Gastroesophageal sphincter (tissue), 4 donors: ENCODE measurements at regions not wholly inside any gene's neighbourhood (a gene's known extent, or its start where the extent isn't known, plus 50 kb on each side); places are given as distances from the start of the nearest gene placed in this dataset.

Source experiments
- ATAC-seq: fragments of 150-250 bp; one replicate; pipeline ENCODE4 v1.9.1; 2016; ENCODE audit warnings: mild to moderate bottlenecking, moderate library complexity
- H3K27ac ChIP-seq, 4 donors: fragments of 200-600 bp; sonication (generic) in 3 of 4; 1 replicate in 3 of 4; 2 replicates in 1 of 4; pipeline ENCODE4 v1.5.1; 2016 to 2019
- H3K27me3 ChIP-seq: fragments of 200-600 bp; sonication (generic); one replicate; pipeline ENCODE4 v1.5.1; 2019
- H3K36me3 ChIP-seq, 2 donors: fragments of 200-600 bp; sonication (generic); one replicate each; pipeline ENCODE4 v1.5.1; 2019; ENCODE audit warnings: control low read depth in 1 of 2
- H3K4me1 ChIP-seq, 3 donors: fragments of 200-600 bp; sonication (generic); 1 replicate in 2 of 3; 2 replicates in 1 of 3; pipeline ENCODE4 v1.5.1; 2016 to 2019; ENCODE audit warnings: control low read depth in 2 of 3
- H3K4me3 ChIP-seq, 2 donors: fragments of 200-600 bp; sonication (generic); one replicate each; pipeline ENCODE4 v1.5.1; 2019; ENCODE audit warnings: mild to moderate bottlenecking in 1 of 2, moderate library complexity in 1 of 2
- H3K9me3 ChIP-seq, 3 donors: fragments of 200-600 bp; sonication (generic); one replicate each; pipeline ENCODE4 v1.5.1; 2017 to 2019; ENCODE audit warnings: control low read depth in 2 of 3
- CTCF ChIP-seq, 4 experiments: fragments of 200-600 bp in 2 of 4; fragments of 450-650 bp in 2 of 4; sonication (generic) in 1 of 4; IDR thresholded peaks; one replicate each; pipeline ENCODE4 v1.5.1; 2017 to 2019; ENCODE audit warnings: antibody characterized with exemption in 4 of 4, mild to moderate bottlenecking in 2 of 4, moderate library complexity in 2 of 4
- EP300 ChIP-seq: sonication (generic); formaldehyde crosslinking; IDR thresholded peaks from one replicate; pipeline ENCODE4 v1.6.1; 2017; ENCODE audit warnings: antibody characterized with exemption, mild to moderate bottlenecking
- POLR2A ChIP-seq, 2 donors: fragments of 450-650 bp; IDR thresholded peaks; one replicate each; pipeline ENCODE4 v1.6.1; 2017; ENCODE audit warnings: antibody characterized with exemption in 2 of 2, mild to moderate bottlenecking in 2 of 2, moderate library complexity in 1 of 2
- POLR2AphosphoS5 ChIP-seq: sonication (generic); formaldehyde crosslinking; IDR thresholded peaks from one replicate; pipeline ENCODE4 v1.6.1; 2017; ENCODE audit warnings: antibody characterized with exemption
- WGBS, 2 donors: methylation state at CpG; one replicate each; pipeline ENCODE4 v1.1.5; 2018; ENCODE audit warnings: low coverage in 1 of 2; 5-methylcytosine and 5-hydroxymethylcytosine counted together

- H3K36me3 ChIP-seq, result no peaks in the 10 kb centered on the region
- H3K4me1 ChIP-seq, result no peaks in the 10 kb centered on the region
- H3K9me3 ChIP-seq, result no peaks in the 10 kb centered on the region
- no peak overlapping the region for H3K4me3 ChIP-seq
- 73 to 97% methylated on average over 2 of the region's 2 CpGs for WGBS, 2 donors
- TF ChIP-seq POLR2AphosphoS5, result no peak
- TF ChIP-seq EP300, result no peak
- no peak for TF ChIP-seq CTCF (IDR thresholded peaks at IDR 0.05)
- no peak for TF ChIP-seq POLR2A (IDR thresholded peaks at IDR 0.05)
- H3K27ac ChIP-seq, result no peak overlapping the region
- H3K27me3 ChIP-seq, result no peaks in the 10 kb centered on the region
- ATAC-seq, result no peak
Observed at GRCh38 chr5:40314275-40314674, 365.4 kb upstream of the PTGER4 start.

GRCh38 chr5:40312205-40312604 is 367.5 kb upstream of the PTGER4 start:
- H3K27me3 ChIP-seq, result no peaks in the 10 kb centered on the region

GRCh38 chr5:40309851-40310250 is 369.9 kb upstream of the PTGER4 start:
- WGBS, 2 donors, result 40 to 76% methylated on average over 2 of the region's 2 CpGs
- Histone ChIP-seq H3K36me3 (no peaks in the 10 kb centered on the region), H3K4me3 (no peak overlapping the region), H3K9me3 (no peaks in the 10 kb centered on the region), H3K27ac (no peak overlapping the region), H3K27me3 (no peaks in the 10 kb centered on the region), H3K4me1 (no peaks in the 10 kb centered on the region)
- no peak for TF ChIP-seq POLR2AphosphoS5
- no peak for TF ChIP-seq POLR2A (IDR thresholded peaks at IDR 0.05)
- no peak for TF ChIP-seq CTCF (IDR thresholded peaks at IDR 0.05)
- TF ChIP-seq EP300, result no peak
- no peak for ATAC-seq

More at GRCh38 chr5:40312205-40312604, 367.5 kb upstream of the PTGER4 start:
- Histone ChIP-seq H3K4me1 (no peaks in the 10 kb centered on the region), H3K36me3 (no peaks in the 10 kb centered on the region), H3K9me3 (no peaks in the 10 kb centered on the region), H3K27ac (no peak overlapping the region), H3K4me3 (no peak overlapping the region)
- no peak for TF ChIP-seq EP300
- TF ChIP-seq POLR2AphosphoS5, result no peak
- no peak for TF ChIP-seq POLR2A (IDR thresholded peaks at IDR 0.05)
- no peak for TF ChIP-seq CTCF (IDR thresholded peaks at IDR 0.05)
- no peak for ATAC-seq
- WGBS, 2 donors, result 35 to 60% methylated on average over 2 of the region's 2 CpGs

- H3K9me3 ChIP-seq, result no peaks in the 10 kb centered on the region
- H3K36me3 ChIP-seq, result no peaks in the 10 kb centered on the region
- H3K4me1 ChIP-seq, result no peaks in the 10 kb centered on the region
- H3K27me3 ChIP-seq, result no peaks in the 10 kb centered on the region
- TF ChIP-seq POLR2AphosphoS5 (no peak), EP300 (no peak), CTCF (IDR thresholded peaks at IDR 0.05) (no peak), POLR2A (IDR thresholded peaks at IDR 0.05) (no peak)
- no peak overlapping the region for H3K27ac ChIP-seq
- no peak for ATAC-seq
- no peak overlapping the region for H3K4me3 ChIP-seq
Observed at GRCh38 chr5:40308867-40309266, 370.8 kb upstream of the PTGER4 start.

- ATAC-seq, result no peak
- H3K27me3 ChIP-seq, result no peaks in the 10 kb centered on the region
- no peaks in the 10 kb centered on the region for H3K4me1 ChIP-seq
- H3K4me3 ChIP-seq, result no peak overlapping the region
- H3K27ac ChIP-seq, result no peak overlapping the region
- TF ChIP-seq POLR2AphosphoS5 (no peak), EP300 (no peak), POLR2A (IDR thresholded peaks at IDR 0.05) (no peak), CTCF (IDR thresholded peaks at IDR 0.05) (no peak)
- no peaks in the 10 kb centered on the region for H3K36me3 ChIP-seq
- H3K9me3 ChIP-seq, result no peaks in the 10 kb centered on the region
Observed at GRCh38 chr5:40307920-40308319, 371.8 kb upstream of the PTGER4 start.
